AG20443 (cell line): ENCODE measurements at regions not wholly inside any gene's neighbourhood (a gene's known extent, or its start where the extent isn't known, plus 50 kb on each side); places are given as distances from the start of the nearest gene placed in this dataset.
"Not testable (repeated sequence)": the region's sequence is repeated elsewhere in the genome, so short reads cannot be mapped to it uniquely, and the experiment has no call there.

ENCODE experiments used
- DNase-seq: peaks from one replicate; pipeline ENCODE4 v3.0.0; 2012; ENCODE audit warnings: low spot score, mixed read lengths

DNA sequence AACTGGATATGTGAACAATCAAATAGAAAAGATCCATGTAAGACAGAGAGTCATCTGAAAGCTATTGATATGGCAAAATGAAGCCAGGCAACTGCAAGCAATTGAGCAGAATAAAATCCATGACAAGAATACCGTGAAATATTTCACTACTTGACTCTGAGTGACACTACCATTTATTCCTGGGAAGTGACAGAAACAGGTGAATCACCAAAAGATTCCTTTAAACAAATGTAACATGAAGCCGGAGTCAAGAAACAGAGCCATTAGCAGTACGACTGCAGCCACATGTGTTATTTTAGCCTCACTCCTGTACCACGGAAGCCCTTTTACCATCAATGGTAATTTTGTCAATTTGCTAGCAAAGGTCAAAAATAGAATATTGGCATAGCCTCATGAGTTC lies 197.7 kb upstream of the POT1 start:
- no peak for DNase-seq

DNA sequence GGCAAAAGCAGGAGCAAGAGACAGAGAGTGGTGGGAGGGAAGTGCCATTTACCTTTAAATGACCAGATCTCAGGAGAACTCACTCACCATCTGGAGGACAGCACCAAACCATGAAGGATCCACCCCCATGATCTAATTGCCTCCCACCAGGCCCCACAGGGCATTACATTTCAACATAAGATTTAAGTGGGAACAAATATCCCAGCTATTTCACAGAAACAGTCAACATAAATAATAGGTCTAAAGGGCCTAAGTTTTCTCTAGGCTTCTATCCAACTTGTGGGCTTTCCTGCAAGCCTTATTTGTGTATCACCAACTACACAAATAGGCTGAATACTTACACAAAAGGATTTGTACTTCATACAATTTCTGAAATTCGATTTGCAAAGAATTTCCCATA lies 196.8 kb upstream of the POT1 start:
- no peak for DNase-seq

DNA sequence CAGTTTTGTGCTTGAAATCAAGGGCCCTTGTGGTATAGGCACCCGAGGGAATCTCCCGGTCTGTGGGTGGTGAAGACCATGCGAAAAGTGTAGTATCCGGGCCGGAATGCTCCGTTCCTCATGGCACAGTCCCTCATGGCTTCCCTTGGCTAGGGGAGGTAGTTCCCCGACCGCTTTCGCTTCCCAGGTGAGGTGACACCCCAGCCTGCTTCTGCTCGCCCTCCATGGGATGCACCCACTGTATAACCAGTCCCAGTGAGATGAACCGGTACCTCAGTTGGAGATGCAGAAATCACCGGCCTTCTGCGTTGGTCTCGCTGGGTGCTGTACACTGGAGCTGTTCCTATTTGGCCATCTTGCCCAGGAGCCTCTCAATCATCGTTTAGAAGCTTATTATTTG lies 195.7 kb upstream of the POT1 start:
- no peak for DNase-seq

GRCh38 chr7:125122173-125122572 lies 192.5 kb upstream of the POT1 start:
- no peak for DNase-seq

DNA sequence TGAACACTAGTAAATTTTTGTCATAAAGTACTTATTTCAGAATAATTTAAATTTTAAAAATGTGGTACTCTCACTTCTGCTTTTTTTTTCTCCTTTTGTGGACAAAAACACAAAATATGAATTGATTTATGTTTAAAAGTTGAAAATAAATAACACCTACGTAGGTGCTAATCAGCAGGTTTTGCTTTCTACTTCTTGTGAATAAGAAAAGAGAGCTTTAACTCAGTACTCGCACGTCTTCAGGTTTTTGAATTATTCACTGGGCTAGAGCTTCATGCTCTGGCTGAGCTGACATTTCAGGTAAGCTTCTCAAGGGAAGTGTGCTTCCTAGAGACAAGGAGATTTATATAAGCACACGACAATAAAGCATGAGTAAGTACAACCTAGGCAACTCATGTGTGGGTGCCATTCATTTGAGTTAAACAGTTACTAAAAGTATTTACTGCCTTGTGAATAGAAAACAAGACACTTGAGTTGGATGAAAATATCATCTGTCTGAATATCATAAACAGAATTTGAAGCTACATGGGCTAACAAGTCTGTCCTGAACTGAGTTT lies 190.0 kb upstream of the POT1 start:
- DNase-seq = no peak

DNA sequence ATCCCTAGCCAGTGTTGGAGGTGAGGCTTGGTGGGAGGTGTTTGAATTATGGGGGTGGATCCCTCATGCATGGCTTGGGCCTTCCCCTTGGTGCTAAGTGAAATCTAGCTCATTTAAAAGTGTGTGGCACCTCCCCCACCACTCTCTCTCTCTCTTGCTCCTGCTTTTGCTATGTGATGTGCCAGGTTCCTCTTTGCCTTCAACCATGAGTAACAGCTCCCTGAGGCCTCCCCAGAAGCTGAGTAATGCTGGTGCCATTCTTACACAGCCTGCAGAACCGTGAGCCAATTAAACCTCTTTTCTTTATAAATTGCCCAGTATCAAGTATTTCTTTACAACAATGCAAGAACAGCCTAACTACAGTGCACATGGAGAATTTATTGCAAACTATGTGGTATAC lies 188.8 kb upstream of the POT1 start:
- DNase-seq = no peak

- DNase-seq = no peak
Measured at GRCh38 chr7:125112850-125113249, 183.2 kb upstream of the POT1 start.

GRCh38 chr7:125099519-125099918 lies 169.9 kb upstream of the POT1 start:
- DNase-seq = no peak

- DNase-seq = no peak
Measured at GRCh38 chr7:125098377-125098970, 168.8 kb upstream of the POT1 start.

DNA sequence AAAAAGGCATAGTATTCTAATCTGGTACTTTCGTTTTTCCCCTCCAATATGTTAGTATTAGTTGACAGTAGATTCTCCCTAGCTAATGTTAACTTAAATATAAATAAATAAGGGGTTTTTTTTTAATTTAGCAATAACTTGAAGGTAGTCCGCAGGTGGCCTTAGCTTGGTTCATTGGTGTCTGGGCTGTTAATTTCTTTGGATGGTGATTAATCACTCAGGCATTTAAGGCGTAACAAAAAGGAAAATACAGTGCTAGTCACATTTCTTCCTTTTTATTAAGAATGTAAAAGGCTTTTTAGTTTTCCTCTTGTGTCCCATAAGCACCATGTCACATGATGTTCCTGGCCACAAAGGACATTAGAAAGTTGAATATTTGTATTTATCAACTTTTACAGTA lies 161.0 kb upstream of the POT1 start:
- no peak for DNase-seq

DNA sequence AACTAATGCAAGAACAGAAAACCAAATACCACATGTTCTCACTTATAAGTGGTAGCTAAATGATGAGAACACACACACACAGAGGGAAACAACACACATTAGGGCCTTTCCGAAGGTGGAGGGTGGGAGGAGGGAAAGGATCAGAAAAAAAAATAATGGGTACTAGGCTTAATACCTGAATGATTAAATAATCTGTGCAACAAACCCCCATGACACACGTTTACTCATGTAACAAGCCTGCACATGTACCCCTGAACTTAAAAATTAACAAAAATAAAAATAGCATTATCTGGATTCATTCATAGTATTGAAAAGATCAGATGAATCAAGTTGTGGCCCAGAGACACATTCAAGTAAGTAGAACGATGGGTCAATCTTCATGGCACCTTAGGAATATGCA lies 159.5 kb upstream of the POT1 start:
- no peak for DNase-seq

DNA sequence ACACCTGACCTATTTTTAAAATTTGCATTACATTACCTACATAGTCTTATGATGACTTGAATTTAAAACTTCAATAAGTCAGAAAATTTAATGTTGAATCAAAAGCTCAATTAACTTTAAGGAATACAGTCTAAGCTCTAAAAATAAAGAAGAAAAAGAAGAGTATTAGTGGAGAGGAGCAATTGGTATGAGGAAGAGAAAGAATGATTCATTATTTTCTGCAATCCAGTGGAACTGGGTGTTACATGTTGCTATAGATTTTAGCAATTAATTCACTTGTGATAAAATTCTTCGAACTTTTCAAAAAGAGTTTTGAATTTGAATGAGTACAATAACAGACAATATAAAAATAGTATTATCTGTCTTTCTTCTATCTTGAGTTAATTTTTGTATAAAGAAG lies 158.9 kb upstream of the POT1 start:
- no peak for DNase-seq

DNA sequence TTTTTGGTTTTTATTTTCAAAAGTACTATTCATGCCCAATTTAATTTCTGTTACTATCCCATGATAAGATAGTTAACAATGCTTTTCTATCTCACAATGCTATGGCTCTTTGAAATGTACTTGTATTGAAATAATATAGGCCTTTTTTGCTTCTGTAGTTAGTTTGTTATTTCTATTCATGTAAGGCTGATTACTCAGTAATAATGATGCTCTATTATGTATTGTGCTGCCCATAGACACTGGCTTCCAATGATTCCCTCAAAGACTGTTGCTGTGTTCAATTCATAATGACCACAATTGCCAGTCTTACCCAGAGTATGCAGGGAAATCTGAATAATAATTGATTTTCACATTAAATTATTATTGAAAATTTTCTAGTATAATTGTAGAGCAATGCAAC lies 155.5 kb upstream of the POT1 start:
- DNase-seq = no peak

- DNase-seq = no peak
Measured at GRCh38 chr7:125084196-125084595, 154.6 kb upstream of the POT1 start.

- DNase-seq = no peak
Measured at GRCh38 chr7:125074141-125074540, 144.5 kb upstream of the POT1 start.

DNA sequence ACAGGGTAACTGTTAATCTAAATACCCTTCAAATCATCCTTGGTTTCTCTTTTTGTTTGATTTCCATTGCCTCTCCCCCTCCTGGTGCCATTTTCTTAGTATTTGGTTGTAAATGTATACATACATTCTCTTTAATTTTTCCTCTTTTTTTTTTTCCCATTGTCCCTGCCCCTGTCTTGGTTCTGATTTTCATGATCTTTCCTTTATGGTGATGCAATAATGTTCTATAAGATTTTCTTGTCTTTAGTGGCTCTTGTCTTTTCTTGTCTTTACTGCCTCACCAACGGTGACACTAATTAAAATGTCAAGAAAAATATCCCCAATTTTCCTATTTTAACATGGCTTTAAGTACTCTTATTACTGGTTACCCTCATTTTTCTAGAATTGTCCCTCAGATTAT lies 135.9 kb upstream of the POT1 start:
- DNase-seq = no peak

DNA sequence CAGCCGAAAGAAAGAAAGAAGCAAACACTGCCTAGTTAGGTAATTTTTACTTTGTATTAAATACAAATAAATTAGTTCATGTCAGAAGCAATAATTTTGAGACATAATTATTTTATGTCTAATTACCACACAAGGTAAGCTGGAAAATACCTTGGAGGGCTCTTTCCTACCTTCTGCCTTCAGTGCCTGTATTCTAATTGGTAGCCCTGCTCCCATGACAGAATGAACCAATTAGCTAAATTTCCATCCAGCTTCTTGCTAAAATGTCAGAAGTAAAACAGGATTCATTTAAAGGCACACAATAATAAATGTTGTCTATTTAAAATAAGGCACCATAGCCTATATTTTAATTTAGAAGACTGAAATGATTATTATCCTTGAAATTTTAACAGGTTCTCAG lies 135.4 kb upstream of the POT1 start:
- no peak for DNase-seq

DNA sequence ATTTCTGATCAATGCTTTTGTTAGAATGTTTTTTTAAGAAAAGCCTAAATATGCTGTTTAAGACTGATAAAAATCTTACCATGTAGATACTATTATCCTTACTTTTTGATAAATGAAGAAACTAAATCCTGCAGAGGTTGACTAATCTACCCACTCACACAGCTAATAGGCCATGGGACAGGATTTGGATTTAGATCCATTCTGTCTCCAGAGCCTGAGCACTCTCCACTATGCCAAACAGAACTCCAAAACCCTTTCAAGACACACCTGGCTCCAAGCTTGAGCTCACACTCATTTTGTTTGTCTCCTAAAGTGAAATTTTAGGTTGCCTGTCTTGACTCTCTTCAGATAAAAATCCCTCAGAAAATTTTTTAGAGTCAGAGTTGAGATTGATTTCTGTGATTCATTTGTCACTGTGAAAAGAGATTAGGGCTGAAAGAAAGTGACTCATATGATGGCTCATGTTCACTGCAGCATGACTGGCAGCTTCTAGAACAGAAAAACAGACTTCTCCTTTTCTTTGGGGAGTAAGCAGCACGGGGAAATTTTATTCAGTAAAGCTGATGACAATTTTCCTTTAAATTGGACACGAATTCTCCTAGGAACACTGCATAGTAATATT lies 132.3 kb upstream of the POT1 start:
- DNase-seq = no peak

GRCh38 chr7:125061083-125061745 lies 131.6 kb upstream of the POT1 start:
- not testable (repeated sequence) for DNase-seq

GRCh38 chr7:125059861-125060456 lies 130.3 kb upstream of the POT1 start:
- DNase-seq = no peak

GRCh38 chr7:125057963-125058362 lies 128.3 kb upstream of the POT1 start:
- DNase-seq = no peak

GRCh38 chr7:125055376-125055775 lies 125.8 kb upstream of the POT1 start:
- DNase-seq = no peak

DNA sequence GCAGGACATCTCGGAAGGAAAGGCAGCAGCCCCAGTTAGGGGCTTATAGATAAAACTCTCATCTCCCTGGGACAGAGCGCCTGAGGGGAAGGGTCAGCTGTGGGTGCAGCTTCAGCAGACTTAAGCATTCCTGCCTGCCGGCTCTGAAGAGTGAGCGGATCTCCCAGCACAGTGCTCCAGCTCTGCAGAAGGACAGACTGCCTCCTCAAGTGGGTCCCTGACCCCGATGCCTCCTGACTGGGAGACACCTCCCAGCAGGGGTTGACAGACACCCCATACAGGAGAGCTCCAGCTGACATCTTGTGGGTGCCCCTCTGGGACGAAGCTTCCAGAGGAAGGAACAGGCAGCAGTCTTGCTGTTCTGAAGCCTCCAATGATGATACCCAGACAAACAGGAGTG lies 117.1 kb upstream of the POT1 start:
- no peak for DNase-seq
